ENCODE measurements at regions not wholly inside any gene's neighbourhood (a gene's known extent, or its start where the extent isn't known, plus 50 kb on each side); places are given as distances from the start of the nearest gene placed in this dataset.

DNA sequence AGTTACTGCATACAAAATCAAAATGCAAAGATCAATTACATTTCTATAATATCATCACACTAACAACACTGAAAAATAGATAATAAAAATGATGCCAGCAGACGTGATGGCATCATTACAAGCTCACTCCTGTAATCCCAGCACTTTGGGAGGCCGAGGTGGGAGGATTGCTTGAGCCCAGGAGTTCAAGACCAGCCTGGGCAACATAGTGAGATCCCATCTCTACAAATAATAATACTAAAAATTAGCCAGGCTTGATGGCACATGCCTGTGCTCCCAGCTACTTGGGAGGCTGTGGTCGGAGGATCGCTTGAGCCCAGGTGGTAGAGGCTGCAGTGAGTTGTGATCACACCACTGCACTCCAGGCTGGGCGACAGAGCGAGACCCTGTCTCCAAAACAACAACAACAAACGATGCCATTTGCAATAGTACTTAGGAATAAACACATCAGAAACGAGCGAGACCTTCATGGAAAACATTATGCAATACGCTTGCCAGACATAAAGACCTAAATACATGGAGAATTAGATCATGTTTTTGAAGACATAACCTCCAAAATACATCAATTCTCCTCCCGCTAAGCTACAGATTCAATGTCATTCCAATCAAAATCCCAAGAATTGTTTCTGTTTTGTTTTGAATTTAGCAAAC lies 86.6 kb upstream of the ERRFI1 start:
- no peak for DNase-seq

DNA sequence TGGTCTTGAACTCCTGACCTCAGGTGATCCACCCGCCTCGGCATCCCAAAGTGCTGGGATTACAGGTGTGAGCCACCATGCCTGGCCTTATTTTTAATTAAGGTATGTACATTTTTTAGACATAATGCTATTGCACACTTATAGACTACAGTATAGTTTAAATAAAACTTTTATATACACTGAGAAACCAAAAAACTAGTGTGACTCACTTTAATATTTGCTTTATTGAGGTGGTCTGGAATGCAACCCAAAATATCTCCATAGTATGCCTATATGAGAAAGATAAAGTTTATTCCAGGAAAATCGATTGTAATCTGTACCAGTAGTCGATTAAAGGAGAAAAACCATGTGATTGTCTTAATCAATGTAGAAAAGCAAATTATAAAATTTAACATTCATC lies 85.5 kb upstream of the ERRFI1 start:
- DNase-seq: no peak

DNA sequence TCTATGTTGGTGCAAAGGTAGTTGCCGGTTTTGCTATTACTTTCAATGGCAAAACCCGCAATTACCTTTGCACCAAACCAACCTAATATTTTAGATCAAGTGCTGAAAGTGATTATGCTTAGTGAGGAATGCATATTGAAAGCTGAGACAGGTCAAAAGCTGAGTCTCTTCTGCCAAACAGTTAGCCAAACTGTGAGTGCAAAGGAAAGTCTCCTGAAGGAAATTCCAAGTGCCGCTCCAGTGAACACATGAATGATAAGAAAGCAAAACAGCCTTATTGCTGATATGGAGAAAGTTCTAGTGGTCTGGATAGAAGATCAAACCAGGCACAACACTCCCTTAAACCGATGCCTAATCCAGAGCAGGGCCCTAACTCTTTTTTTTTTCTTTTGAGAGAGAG lies 83.1 kb upstream of the ERRFI1 start:
- DNase-seq: no peak

DNA sequence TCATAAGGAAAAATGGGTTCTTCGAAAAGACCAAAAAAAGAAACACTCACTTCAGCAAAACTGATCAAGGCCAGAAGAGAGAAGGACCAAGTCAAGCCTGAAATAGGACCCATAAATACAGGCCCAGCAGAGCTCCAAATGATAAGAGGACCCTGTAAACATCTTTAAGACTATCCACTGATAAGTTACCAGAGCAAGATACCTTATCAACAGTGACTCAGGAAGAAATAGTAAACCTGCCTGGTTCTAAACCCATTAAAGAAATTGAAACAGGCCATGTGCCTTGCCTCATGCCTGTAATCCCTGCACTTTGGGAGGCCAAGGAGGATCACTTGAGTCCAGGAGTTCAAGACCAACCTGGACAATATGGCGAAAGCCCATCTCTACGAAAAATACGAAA lies 81.8 kb upstream of the ERRFI1 start:
- DNase-seq: no peak

DNA sequence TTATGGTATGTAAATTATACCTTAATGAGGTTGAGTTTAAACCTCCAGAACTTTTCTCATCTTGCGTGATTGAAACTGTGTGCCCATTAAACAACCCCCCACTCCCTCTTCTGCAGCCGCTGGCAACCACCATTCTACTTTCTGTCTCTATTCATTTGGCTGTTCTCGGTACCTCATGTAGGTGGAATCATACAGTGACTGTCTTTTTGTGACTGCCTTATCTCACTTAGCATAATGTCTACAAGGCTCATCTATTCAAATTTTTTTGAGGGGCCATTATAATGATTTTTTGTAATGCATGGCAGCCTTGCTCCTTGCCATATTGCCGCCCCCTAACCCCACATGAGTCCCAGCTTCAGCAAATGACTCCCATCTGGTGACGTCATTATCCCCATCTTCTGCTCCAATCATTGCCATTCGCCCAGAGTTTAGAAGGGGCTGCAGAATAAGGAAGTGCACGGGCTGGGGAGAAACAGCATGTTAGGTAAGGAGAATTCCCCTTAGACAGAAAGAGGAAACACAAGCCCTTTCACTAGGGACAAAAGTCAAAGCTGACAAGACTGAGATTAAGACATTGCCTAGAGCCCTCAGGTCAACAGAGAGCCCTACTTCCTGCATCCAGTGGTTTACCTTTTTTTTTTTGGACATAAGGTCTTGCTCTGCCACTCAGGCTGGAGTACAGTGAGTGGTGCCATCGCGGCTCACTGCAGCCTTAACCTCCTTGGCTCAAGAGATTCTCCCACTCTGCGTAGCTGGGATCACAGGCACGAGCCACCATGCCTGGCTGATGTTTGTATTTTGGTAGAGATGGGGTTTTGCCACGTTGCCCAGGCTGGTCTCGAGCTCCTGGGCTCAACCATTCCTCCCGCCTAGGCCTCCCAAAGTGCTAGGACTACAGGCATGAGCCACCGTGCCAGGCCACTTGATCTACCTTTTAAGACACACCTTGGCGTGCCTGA lies 78.4 kb upstream of the ERRFI1 start:
- DNase-seq: no peak

DNA sequence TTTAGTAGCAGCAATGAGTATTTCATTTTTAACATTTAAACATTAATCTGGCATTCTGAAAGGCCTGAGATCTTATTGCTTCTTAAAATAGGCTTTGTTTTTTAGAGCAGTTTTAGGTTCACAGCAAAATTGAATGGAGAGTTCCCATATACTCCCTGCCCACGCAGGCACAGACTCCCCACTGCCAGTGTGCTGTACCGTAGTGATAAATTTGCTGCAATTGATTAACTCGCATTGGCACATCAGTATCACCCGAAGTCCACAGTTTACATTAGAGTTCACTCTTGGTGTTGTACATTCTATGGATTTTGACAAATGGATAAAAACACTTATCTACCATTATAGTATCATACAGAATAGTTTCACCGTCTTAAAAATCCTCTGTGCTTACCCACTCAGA lies 71.8 kb upstream of the ERRFI1 start:
- no peak for DNase-seq

DNA sequence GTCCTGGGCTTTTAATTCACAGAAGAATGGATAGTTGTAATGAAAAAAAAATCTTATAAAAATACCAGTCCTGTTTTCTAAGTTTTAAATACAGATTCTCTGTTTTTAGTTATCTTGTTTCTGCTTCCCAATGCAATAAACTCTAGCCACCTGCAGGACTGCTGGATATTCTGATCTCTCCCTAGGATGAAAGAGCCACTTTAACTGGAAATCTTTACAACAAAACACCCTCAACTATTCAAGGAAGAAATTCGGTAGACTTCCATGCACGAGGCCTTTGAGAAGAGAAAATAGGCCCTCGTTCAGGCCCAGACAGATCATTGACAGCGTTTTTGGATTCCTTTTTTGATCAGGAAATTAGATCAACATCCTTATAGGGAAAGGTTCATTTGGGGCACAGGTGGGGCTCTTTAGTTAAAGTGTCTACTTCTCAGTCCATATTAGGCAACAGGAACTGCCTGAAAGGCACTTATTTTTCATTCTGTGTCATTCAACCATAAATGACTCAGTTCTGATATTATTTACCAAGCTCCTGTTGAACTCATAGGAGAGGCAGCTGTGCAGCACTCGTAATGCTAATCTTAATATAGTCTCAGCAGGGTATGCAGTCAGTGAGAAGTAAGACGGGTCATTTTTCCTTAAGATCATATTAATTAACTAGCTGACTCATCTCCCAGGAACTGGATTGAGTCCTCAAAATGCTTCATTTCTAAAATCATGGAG lies 71.1 kb upstream of the ERRFI1 start:
- no peak for DNase-seq

DNA sequence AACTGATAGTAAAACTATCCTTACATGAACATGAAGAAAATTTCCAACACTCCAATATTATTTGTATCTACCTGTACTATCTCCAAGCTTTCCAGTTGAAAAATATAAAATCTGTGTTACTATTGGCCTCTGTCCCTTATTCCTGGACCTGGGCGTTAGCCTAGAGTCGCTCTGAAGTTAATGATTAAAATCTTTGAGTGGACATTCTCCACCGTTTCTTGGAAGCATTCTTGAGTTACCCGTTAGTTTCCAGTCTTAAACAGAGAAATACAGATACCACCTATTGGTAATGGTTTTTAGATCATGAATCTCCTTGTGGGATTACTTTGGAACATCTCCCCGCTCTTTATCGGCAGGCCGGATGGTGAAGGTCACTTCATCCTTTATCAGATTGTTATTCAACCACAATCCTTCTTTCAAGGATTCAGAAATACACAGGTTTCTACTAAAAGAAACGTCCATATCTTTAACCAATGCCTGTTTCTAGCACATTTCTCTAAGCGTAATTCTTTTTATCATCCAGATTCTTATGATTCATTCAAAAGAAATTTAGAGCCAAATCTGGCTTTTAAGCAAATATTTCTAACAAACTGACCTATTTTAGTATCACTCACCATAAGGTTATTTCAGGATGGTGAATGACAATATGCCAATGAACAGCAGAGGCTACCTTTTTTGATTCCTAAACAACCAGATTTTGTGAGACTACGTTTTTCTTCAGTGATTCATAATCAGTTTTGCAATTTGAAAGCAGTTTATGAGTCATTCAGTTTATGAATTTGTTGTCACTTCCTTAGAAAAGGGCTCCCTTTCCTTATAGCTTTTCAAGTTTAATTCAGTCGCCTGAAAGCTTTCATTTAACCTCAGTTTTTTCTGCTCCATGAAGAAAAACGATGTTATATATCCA lies 70.2 kb upstream of the ERRFI1 start:
- DNase-seq: no peak

DNA sequence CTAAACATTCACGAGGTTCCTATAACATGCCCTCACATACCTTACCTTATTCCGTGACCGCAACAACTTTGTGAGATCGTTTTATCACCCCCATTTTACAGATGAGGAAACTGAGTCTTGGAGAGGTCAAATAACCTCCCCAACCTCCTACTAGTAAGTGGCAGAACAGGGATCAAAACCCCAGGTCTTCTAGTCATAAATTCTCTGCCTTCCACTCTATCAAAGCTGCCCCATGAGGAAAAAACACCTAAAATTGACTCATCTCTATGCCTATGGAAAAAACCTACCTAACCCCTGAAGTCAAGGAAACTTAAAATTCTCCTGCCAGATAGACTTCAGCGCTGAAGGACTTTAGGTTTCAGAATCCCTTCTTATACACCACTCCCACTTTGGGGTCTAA lies 69.5 kb upstream of the ERRFI1 start:
- DNase-seq: no peak

DNA sequence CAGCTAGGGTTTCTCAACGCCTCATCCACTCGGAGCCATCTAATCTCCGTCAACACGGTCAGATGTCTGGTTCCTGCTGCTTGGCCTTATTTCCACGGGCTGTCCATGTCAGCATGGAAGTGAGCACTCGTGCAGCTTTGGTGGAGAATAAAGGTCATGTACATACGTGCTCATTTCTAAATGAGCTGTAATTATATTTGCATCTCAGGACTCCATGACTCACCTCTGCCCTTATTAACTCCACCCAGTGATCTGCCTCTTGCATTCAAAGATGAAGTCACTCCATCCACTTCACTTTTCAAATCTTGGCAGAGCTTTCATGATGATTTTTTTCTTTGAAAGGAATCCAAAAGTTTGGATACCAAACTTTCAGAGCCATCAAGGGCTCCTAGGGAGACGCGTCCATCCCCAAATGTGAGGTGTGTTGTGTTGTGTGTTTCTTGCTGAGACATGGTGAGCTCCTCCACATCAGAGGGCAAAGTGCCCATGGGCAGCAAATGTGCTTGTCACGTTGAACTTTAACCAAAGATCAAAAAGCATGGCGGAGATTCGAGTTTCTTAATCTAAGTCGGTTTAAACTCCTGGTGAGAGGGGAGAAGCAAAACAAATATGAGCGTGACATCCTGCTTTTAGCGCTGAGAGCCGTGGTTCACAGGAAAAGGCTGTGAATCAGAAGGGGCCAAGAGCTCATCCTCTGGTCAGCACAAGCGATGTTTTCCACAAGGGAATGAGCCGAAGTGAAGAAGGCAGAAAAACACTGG lies 68.6 kb upstream of the ERRFI1 start:
- no peak for DNase-seq

DNA sequence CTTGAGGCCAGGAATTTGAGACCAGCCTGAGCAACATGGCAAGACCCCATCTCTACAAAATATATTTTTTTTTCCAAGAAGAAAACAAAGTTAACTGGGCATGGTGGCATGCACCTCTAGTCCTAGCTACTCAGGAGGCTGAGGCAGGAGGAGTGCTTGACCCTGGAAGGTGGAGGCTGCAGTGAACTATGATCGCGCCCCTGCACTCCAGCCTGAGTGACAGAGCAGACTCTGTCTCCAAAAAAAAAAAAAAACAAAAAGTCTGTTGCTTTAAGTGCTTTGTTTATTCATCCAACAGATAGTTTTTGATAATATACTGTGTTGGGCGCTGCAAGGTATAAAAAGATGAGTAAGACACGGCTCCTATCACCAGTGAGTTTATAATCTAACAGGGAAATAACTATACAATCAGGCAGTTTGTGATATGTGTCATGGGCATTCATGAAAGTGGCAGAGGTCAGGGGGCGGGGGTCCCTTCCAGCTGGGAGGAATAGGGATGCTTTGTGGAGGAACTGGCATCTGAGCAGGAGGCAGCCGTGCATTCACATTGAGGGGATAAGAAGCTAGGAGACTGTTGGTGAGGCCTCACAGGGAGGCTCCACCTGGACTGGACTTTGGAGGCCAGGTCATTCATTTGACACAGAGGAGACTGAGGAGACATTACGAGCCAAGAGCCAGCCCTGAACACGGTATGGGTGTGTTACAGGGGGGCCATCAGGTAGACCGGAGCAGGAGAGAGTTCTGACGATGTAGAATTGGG lies 67.3 kb upstream of the ERRFI1 start:
- DNase-seq: no peak

DNA sequence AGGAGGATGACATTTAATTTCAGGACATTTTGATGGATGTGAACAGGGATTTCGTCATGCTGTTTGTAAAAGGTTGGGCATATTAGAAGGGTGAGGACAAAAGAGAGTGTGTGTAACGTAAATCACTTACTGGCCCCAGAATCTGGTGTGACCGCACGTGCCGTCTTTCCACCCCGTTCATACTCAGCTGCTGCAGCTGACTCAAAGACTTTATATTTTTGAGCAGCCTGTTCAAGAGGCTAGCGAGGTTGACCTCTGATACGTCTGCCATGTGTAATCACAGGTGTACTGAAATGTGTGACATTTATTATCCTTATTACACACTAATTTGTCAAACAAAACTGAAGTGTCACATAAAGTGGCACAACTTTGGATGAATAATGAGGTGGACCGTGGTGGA lies 66.5 kb upstream of the ERRFI1 start:
- no peak for DNase-seq

DNA sequence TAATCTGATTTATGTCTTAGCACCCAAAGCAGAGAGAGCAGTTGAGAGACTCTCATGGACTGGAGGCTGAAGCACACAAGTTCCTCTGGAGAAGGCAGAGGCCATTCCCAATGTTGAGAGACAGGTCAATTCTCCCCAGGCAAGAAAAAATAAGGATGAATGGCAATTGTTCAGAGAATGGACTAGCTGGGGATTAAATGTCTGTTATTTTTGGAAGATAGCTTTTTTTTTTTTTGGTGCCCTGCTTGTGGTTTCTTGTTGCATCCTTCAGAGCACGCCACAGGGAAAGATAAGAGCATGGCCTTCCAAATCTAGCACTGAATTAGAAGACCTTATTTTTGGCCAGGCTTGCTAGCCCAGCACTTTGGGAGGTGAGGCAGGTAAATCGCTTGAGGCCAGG lies 65.6 kb upstream of the ERRFI1 start:
- no peak for DNase-seq

DNA sequence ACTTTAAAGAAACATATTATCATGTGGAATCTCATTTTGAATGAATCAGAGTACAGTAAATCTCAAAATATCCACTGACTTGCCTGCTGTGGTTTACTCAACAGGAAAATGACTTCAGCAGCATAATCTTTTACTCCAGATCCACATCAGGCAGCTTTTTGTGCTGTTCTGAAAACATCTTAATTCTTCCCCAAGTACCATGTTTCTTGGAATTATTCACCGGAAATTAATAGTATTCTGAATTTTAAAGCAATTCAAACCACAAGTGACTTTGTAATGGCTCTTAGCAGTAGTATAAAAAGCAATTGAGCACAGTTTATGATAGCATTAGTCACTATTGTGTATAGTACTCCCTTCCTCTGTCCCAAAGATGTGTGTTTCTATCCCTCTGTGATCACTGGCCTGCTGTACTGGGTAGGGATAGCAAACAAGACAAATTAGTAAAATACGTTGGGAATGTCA lies 64.2 kb upstream of the ERRFI1 start:
- DNase-seq: no peak

DNA sequence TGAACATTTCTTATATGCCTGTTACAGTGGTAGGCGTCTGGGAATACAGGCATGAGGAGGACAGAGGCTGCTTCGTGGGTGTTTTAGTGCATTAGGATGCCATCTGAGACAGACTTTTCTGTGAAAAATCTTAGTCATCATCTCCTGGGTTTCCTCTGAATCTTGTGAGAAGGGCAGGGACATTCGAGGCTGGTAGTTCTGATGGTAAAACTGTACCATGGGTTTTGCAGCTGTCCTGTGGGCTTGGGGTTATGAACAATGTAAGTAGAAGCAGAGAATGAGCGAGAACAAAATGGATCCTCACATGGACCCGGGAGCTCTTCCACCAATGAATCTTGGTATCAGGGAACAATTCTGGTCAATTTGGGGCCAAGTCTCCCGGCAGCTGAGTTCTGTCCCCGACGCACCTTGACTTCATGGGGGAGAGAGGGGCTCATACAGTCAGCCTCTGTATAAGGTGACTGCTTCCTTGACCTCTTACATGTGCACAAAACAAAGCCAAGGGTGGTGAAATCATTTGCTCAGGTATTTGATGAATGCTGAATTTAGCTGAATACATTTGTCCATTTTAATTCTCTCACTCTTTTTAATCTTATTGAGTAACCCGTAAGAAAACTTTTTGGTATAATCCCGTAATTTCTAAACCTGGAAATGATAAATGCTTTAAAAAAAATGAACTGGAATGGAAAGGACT lies 63.6 kb upstream of the ERRFI1 start:
- DNase-seq: no peak

DNA sequence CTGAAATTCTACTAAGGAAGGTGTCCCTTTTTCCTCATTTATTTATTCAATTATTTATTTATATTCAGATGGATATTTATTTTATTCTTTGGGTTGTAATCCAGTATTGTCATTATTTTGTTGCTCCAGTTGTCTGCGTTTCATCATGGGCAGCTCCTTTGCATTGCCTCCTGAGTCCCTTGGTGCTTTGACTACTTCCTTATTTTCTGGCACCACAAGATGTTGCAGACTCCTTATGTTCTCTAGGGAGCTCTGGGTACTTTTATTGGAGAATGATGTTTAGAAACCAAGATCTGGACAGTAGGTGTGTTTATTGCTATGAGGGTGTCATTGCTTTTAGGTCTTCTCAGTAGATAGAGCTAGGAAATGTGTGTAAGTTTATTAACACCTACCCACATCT lies 59.9 kb upstream of the ERRFI1 start:
- DNase-seq: no peak

DNA sequence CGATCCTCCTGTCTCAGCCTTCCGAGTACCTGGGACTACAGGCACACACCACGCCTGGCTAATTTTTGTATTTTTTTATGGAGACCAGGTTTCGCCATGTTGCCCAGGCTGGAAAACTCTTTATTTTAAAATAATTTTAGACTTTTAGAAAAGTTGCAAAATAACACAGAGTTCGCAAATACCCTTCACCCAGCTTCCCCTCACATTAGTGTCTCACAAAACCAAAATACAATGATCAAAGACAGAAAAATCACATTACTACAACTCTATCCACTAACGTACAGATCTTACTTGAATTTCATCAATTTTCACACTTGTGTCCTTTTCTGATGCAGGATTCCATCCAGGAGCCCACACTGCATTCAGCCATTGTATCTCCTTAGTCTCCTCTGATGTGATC lies 58.8 kb upstream of the ERRFI1 start:
- no peak for DNase-seq

DNA sequence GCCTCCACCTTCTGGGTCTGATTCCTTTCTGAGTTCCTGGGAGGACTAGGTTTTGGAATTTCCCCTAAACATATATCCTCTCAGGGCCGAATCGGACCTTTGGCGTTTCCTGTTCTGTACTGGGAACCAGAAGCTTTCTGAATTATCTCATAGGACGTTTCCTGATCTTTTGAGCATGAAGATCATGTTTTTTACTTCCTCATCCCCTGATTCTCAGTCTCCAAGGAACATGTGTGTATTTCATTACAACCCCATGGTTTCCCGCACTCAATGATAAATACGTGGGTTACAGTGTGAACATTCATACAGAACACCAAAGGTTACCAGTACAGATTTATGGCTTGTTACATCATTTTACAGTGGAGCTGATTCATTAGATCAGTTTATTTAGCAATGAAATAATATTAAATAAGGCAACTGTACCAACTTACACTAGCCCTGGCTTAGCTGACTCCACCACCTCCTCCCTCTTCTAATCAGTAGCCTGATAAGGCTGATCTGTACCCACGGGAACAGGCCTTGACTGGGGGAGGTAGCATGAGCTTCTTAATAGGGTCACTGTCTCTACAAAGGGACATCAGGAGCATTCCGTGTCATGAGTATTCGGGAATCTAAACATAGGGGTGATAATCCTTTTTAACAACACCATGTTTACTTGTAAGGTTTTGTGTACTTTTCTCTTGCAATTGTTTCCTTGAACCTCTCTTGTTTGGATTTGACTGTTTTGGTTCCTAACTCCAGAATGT lies 57.8 kb upstream of the ERRFI1 start:
- DNase-seq: no peak

DNA sequence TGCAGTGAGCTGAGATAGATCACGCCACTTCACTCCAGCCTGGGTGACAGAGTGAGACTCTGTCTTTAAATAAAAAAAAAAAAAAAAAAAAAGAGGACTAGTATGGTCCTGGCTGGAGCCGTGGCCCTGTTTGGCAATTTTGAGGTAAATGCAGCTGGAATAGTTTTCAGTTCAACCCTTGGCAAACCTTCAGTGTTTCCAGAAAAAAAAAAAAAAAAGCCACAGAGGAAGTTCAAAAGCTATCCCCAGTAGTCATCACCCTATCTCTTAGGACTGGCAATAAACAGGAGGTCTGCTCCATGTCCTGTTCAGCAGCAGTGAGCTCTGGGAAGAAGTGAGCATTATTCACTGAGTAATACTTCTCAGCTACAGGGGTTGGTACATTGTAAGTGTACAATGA lies 56.8 kb upstream of the ERRFI1 start:
- DNase-seq: no peak
